Muscle of arm (tissue), 1 donor: ENCODE measurements at regions not wholly inside any gene's neighbourhood (a gene's known extent, or its start where the extent isn't known, plus 50 kb on each side); places are given as distances from the start of the nearest gene placed in this dataset.
A peak's percentile ranks its signal among the peaks of the same experiment; 100 is the strongest.

Source experiments
- DNase-seq: peaks from one replicate; pipeline ENCODE4 v3.0.0-alpha.2; 2013

- DNase-seq = no peak
Measured at GRCh38 chr22:44368611-44369292, 56.0 kb upstream of the SHISAL1 start.

- no peak for DNase-seq
Measured at GRCh38 chr22:44366372-44367300, 53.9 kb upstream of the SHISAL1 start.

GRCh38 chr22:44365832-44366231 lies 53.1 kb upstream of the SHISAL1 start:
- no peak for DNase-seq

DNA sequence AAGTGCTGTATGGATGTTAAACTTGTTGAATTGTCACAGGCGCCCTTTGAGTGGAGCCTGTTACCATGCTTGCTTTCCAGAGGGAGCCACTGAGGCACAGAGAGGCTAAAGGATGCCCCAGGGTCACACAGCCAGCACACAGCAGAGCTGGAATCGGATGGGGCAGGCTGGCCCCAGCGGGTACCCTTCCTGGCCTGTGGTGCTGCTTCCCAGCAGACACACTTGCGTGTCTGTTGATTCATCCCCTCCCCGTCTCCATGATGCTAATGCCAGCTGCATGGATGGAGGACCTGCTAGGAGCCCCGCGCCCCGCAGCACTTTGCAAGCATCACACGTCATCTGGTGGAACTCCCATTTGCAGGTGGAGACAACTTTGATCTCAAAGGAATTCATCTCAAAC lies 52.4 kb upstream of the SHISAL1 start:
- DNase-seq = no peak

GRCh38 chr22:44364751-44365130 lies 52.0 kb upstream of the SHISAL1 start:
- DNase-seq = no peak

GRCh38 chr22:44363980-44364750 lies 51.4 kb upstream of the SHISAL1 start:
- no peak for DNase-seq

- DNase-seq = peak; percentile 72
Measured at GRCh38 chr22:44363013-44363979, 50.5 kb upstream of the SHISAL1 start.

DNA sequence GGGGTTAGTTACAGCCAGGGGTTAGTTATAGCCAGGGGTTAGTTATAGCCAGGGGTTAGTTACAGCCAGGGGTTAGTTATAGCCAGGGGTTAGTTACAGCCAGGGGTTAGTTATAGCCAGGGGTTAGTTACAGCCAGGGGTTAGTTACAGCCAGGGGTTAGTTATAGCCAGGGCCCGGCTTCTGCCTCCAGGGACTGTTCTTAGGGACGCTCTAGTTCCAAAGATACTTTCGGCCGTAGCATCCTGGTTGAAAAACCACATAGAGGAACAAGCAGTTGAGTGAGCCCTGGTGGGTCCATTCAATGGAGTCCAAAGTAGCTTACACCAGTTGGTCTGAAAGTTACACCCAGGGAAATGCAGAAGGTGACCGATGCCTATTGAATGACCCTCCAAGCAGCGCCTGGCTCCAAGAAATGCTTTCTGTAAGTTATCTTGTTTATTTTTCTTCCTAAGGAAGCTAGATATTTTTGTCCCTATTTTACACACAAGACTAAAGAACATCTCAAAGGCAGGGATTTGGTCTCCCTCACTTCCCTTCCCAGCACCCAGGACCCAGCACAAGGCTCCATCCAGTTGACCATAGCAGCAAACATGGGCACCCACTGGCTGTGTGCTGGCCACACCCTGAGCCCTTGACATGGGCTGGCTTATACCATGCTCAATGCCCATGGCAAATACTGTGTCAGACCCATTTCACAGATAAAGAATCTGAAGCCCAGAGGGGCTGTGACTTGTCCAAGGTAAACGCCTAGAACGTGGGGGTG lies 49.7 kb upstream of the SHISAL1 start:
- DNase-seq = no peak
